Nephron (organoid): ENCODE measurements at regions not wholly inside any gene's neighbourhood (a gene's known extent, or its start where the extent isn't known, plus 50 kb on each side); places are given as distances from the start of the nearest gene placed in this dataset.

Experiments
- H3K27ac Mint-ChIP-seq, 3 experiments: 2 replicates each; pipeline ENCODE4 v1.8.0; 2020; ENCODE audit warnings: mixed read lengths in 3 of 3, mild to moderate bottlenecking in 2 of 3, moderate library complexity in 1 of 3
- H3K27me3 Mint-ChIP-seq: 2 replicates; pipeline ENCODE4 v1.8.0; 2021; ENCODE audit warnings: low read depth, mild to moderate bottlenecking, moderate library complexity, mixed read lengths
- H3K36me3 Mint-ChIP-seq: 2 replicates; pipeline ENCODE4 v1.8.0; 2020; ENCODE audit warnings: low read depth, mixed read lengths
- H3K4me1 Mint-ChIP-seq: 2 replicates; pipeline ENCODE4 v1.8.0; 2020; ENCODE audit warnings: mixed read lengths
- H3K4me3 Mint-ChIP-seq, 3 experiments: 2 replicates each; pipeline ENCODE4 v1.8.0; 2020; ENCODE audit warnings: mild to moderate bottlenecking in 3 of 3, mixed read lengths in 3 of 3, moderate library complexity in 2 of 3
- H3K9me3 Mint-ChIP-seq: 2 replicates; pipeline ENCODE4 v1.8.0; 2020; ENCODE audit warnings: mixed read lengths
- CTCF ChIP-seq, 3 experiments: fragments of 200-600 bp; sonication (generic); IDR thresholded peaks; one replicate each; pipeline ENCODE4 v1.5.0; 2021; ENCODE audit warnings: antibody characterized with exemption in 3 of 3; ENCODE audit not compliant: unreplicated experiment in 3 of 3

- Mint-ChIP-seq H3K36me3 (no peaks in the 10 kb centered on the region), H3K27me3 (no peaks in the 10 kb centered on the region), H3K4me3 (no peak overlapping the region), H3K9me3 (peaks cover 2% of the 10 kb centered on the region), H3K27ac (no peak overlapping the region), H3K4me1 (no peaks in the 10 kb centered on the region)
- TF ChIP-seq CTCF (IDR thresholded peaks at IDR 0.05; ENCODE audit: unreplicated experiment in 3 of 3), result no peak
Measured at GRCh38 chr4:29390921-29391320, 1329.2 kb upstream of the PCDH7 start.

- TF ChIP-seq CTCF (IDR thresholded peaks at IDR 0.05; ENCODE audit: unreplicated experiment in 3 of 3), result no peak
- no peaks in the 10 kb centered on the region for H3K27me3 Mint-ChIP-seq
- H3K27ac Mint-ChIP-seq, result no peak overlapping the region
Measured at GRCh38 chr4:29405116-29405515, 1315.1 kb upstream of the PCDH7 start.

DNA sequence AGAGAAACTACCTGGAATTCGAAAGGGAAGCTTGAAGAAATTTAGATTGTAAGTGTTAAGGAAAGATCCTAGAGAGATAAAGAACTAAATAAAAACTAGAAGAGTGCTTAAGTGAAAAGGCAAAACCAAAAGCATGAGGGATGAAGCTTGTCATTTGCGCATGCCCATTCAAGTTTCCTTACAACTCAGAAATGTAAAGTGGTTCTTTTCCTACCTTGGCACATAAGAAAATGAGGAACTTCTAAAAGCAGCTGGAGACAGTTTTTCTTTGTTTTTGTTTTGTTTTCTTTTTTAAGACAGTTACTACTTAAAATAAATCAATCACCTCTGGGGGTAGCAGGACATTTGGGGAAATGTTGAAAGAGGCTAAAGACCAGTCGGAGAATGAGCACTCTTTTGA lies 1304.4 kb upstream of the PCDH7 start:
- H3K4me3 Mint-ChIP-seq, result no peak overlapping the region
- H3K27ac Mint-ChIP-seq, result no peak overlapping the region
- no peak for TF ChIP-seq CTCF (IDR thresholded peaks at IDR 0.05; ENCODE audit: unreplicated experiment in 3 of 3)
- no peaks in the 10 kb centered on the region for H3K9me3 Mint-ChIP-seq
- no peaks in the 10 kb centered on the region for H3K27me3 Mint-ChIP-seq
- H3K4me1 Mint-ChIP-seq, result no peaks in the 10 kb centered on the region
- no peaks in the 10 kb centered on the region for H3K36me3 Mint-ChIP-seq

More at GRCh38 chr4:29405116-29405515, 1315.1 kb upstream of the PCDH7 start:
- H3K4me1 Mint-ChIP-seq, result no peaks in the 10 kb centered on the region
- no peaks in the 10 kb centered on the region for H3K36me3 Mint-ChIP-seq
- H3K9me3 Mint-ChIP-seq, result no peaks in the 10 kb centered on the region
- H3K4me3 Mint-ChIP-seq, result no peak overlapping the region

DNA sequence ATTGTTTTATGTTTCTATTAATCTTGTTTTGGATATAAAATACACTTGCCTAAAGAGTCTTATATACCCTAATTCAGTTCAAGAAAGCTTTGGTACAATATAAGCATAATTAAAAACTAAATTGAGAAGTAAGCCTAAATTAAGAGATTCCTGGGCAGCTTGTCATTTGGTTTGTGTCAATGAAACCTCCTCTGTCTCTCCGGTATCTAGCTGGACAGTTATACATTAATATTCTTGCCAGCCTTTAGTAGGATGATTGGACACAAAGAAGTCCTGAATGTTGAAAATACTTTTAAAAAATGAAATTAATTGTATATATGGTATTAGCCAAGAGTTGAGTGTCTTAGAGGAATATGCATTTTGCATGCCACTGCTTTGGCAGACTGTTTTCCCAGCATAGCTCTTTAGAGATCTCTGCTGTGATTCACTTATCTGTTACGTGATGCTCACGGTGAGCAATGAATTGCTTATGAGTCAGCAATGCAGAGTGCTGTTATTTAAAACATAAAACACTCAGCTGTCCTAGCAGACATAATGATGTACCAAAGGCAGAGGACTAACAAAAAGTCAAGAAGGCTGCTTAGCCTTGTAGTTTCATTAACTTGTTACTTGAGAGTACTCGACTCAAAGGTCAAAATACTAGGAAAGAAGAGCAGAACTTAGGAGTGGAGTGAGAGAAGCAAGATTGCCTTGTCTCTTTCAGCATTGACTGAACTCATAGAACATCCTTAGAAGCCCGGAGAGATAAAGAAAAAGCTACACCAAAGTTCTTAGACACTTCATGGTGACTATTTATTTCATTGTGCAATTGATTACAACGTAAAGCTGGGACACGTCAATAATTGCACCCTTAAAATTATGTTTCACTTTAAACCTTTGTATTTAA lies 1296.1 kb upstream of the PCDH7 start:
- Mint-ChIP-seq H3K36me3 (no peaks in the 10 kb centered on the region), H3K9me3 (no peaks in the 10 kb centered on the region), H3K4me1 (no peaks in the 10 kb centered on the region), H3K27me3 (no peaks in the 10 kb centered on the region), H3K27ac (no peak overlapping the region), H3K4me3 (no peak overlapping the region)
- no peak for TF ChIP-seq CTCF (IDR thresholded peaks at IDR 0.05; ENCODE audit: unreplicated experiment in 3 of 3)

DNA sequence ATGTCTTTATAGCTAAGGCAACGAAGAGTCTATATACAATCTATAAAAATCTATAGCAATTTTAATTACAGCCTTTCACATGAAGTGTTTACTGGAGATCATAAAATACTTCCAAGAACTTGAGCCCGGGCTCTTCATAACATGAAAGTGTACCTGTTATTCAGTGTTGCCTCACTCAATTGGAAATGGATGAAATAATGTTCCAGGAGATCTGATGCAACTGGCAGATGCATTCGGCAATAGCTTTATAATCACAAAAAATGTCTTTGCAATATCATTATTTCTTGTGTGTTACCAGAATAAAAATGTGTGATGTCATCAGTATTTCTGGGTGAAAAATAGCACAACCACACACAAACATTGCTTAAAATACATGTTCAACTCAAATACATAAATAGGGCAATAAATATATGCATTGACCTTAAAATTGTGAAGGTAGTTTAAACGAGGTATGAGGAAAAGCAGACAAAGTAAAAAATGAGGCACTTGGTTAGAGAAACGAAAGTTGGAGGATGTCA lies 1266.8 kb upstream of the PCDH7 start:
- no peak overlapping the region for H3K27ac Mint-ChIP-seq
- no peak for TF ChIP-seq CTCF (IDR thresholded peaks at IDR 0.05; ENCODE audit: unreplicated experiment in 3 of 3)
- no peaks in the 10 kb centered on the region for H3K9me3 Mint-ChIP-seq
- no peaks in the 10 kb centered on the region for H3K4me1 Mint-ChIP-seq
- no peaks in the 10 kb centered on the region for H3K27me3 Mint-ChIP-seq
- no peak overlapping the region for H3K4me3 Mint-ChIP-seq
- no peaks in the 10 kb centered on the region for H3K36me3 Mint-ChIP-seq

GRCh38 chr4:29459926-29460325 lies 1260.2 kb upstream of the PCDH7 start:
- Mint-ChIP-seq H3K4me3 (no peak overlapping the region), H3K27ac (no peak overlapping the region), H3K4me1 (no peaks in the 10 kb centered on the region), H3K9me3 (no peaks in the 10 kb centered on the region), H3K36me3 (no peaks in the 10 kb centered on the region), H3K27me3 (no peaks in the 10 kb centered on the region)
- TF ChIP-seq CTCF (IDR thresholded peaks at IDR 0.05; ENCODE audit: unreplicated experiment in 3 of 3), result no peak
